ENCODE measurements at regions not wholly inside any gene's neighbourhood (a gene's known extent, or its start where the extent isn't known, plus 50 kb on each side); places are given as distances from the start of the nearest gene placed in this dataset.

DNA sequence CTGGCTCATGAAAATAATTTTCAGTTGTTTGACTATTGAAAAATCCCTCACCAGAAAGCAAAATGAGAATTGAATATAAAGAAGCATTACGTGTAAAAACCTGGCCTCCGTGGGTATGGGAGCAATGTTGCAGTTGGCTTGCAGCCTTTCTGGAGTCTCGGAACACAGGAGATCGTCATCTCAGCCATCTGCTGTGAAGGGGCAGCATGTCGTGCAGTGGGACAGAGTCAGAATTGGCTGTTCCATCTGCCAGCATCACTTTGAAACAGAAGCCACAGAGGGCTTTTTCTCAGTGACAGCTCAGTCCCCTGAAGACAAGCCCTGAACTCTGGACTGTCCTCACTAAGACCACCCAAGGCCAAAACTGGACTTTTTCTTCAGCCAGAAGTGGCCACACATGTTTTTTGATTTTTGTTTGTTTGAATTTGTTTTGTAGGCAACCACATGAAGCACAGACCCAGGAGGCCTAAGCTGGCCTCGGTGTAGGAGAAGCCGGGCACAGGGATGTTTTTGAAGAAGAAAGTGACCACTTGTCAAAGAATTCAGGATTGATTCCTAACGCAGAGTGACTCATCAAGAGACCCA lies 170.8 kb upstream of the DYRK2 start:
- H4K20me1 ChIP-seq (replicated peaks; ENCODE audit: control insufficient read depth, insufficient read depth, low read length), result no peaks in the 10 kb centered on the region
- ChIA-PET POLR2A (no interaction called here), CTCF (ENCODE audit: low intra/inter-chr PET ratio) (no interaction called here)
- no peaks in the 10 kb centered on the region for H3K36me3 ChIP-seq (ENCODE audit: control insufficient read depth, insufficient read depth, low read length)
- H3K9ac ChIP-seq (ENCODE audit: insufficient read depth in 1 of 2, low read depth in 2 of 2, low read length in 2 of 2), result no peak overlapping the region
- H3K27me3 ChIP-seq (ENCODE audit: control insufficient read depth in 2 of 2, insufficient read depth in 2 of 2, low read length in 2 of 2), result no peaks in the 10 kb centered on the region
- no peaks in the 10 kb centered on the region for H3K9me1 ChIP-seq (ENCODE audit: control insufficient read depth, insufficient read depth, low read length)
- no peaks in the 10 kb centered on the region for H3K79me2 ChIP-seq (ENCODE audit: control insufficient read depth, insufficient read depth, low read length)
- no peaks in the 10 kb centered on the region for H3K9me3 ChIP-seq (replicated peaks; ENCODE audit: control insufficient read depth, insufficient read depth, low read depth, low read length)
- in situ Hi-C loops (cut with MboI) (no loop called here), intact Hi-C loops (cut with micrococcal nuclease) (no loop called here)
- H3K27ac ChIP-seq (ENCODE audit: extremely low read depth, low read depth, low read length), result no peak overlapping the region
- H3K4me2 ChIP-seq (ENCODE audit: insufficient read depth, low read length), result no peak overlapping the region
- no peak overlapping the region for H3K4me3 ChIP-seq
- H3K4me1 ChIP-seq (replicated peaks in 1 of 2; ENCODE audit: control insufficient read depth in 2 of 2, insufficient read depth in 2 of 2, low read length in 2 of 2), result no peaks in the 10 kb centered on the region
- BruUV-seq (replicated peaks), result no TSS peak
- no peak overlapping the region for H2AFZ ChIP-seq (ENCODE audit: low read depth, low read length)
- DNase-seq (ENCODE audit: extremely low read depth in 1 of 4, low spot score in 3 of 4) (no peak), ATAC-seq (no peak), FAIRE-seq (no peak)
- WGBS (ENCODE audit: insufficient coverage, low coverage, missing lambda C conversion rate), result 5% methylated on average over 8 of the region's 8 CpGs
- TF ChIP-seq, protein P1, sequence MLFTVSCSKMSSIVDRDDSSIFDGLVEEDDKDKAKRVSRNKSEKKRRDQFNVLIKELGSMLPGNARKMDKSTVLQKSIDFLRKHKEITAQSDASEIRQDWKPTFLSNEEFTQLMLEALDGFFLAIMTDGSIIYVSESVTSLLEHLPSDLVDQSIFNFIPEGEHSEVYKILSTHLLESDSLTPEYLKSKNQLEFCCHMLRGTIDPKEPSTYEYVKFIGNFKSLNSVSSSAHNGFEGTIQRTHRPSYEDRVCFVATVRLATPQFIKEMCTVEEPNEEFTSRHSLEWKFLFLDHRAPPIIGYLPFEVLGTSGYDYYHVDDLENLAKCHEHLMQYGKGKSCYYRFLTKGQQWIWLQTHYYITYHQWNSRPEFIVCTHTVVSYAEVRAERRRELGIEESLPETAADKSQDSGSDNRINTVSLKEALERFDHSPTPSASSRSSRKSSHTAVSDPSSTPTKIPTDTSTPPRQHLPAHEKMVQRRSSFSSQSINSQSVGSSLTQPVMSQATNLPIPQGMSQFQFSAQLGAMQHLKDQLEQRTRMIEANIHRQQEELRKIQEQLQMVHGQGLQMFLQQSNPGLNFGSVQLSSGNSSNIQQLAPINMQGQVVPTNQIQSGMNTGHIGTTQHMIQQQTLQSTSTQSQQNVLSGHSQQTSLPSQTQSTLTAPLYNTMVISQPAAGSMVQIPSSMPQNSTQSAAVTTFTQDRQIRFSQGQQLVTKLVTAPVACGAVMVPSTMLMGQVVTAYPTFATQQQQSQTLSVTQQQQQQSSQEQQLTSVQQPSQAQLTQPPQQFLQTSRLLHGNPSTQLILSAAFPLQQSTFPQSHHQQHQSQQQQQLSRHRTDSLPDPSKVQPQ (CRISPR knock-in tag; IDR thresholded peaks at IDR 0.05; ENCODE audit: borderline replicate concordance), result no peak
- TF ChIP-seq CREM (IDR thresholded peaks at IDR 0.05; ENCODE audit: low read depth), result no peak
- no peak for TF ChIP-seq ZNF133 (CRISPR knock-in tag; IDR thresholded peaks at IDR 0.05)
- TF ChIP-seq RBBP5 (IDR thresholded peaks at IDR 0.05; ENCODE audit: borderline replicate concordance, insufficient read depth, low read length, poor library complexity, severe bottlenecking), result no peak
- TF ChIP-seq TAF15 (IDR thresholded peaks at IDR 0.05; ENCODE audit: low read depth, low read length), result no peak
- no peak for TF ChIP-seq ZNF41 (CRISPR knock-in tag; conservative IDR thresholded peaks at IDR 0.05)
- TF ChIP-seq, protein P2, sequence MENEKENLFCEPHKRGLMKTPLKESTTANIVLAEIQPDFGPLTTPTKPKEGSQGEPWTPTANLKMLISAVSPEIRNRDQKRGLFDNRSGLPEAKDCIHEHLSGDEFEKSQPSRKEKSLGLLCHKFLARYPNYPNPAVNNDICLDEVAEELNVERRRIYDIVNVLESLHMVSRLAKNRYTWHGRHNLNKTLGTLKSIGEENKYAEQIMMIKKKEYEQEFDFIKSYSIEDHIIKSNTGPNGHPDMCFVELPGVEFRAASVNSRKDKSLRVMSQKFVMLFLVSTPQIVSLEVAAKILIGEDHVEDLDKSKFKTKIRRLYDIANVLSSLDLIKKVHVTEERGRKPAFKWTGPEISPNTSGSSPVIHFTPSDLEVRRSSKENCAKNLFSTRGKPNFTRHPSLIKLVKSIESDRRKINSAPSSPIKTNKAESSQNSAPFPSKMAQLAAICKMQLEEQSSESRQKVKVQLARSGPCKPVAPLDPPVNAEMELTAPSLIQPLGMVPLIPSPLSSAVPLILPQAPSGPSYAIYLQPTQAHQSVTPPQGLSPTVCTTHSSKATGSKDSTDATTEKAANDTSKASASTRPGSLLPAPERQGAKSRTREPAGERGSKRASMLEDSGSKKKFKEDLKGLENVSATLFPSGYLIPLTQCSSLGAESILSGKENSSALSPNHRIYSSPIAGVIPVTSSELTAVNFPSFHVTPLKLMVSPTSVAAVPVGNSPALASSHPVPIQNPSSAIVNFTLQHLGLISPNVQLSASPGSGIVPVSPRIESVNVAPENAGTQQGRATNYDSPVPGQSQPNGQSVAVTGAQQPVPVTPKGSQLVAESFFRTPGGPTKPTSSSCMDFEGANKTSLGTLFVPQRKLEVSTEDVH (IDR thresholded peaks at IDR 0.05; ENCODE audit: low read depth, partially characterized antibody), result no peak
- no peak for TF ChIP-seq PTTG1 (tag; IDR thresholded peaks at IDR 0.05; ENCODE audit: low read depth)
- TF ChIP-seq NR2F6 (CRISPR knock-in tag; IDR thresholded peaks at IDR 0.05), result no peak
- no peak for TF ChIP-seq NFYB (IDR thresholded peaks at IDR 0.05; ENCODE audit: extremely low read depth, insufficient read length)
- TF ChIP-seq, protein P3, sequence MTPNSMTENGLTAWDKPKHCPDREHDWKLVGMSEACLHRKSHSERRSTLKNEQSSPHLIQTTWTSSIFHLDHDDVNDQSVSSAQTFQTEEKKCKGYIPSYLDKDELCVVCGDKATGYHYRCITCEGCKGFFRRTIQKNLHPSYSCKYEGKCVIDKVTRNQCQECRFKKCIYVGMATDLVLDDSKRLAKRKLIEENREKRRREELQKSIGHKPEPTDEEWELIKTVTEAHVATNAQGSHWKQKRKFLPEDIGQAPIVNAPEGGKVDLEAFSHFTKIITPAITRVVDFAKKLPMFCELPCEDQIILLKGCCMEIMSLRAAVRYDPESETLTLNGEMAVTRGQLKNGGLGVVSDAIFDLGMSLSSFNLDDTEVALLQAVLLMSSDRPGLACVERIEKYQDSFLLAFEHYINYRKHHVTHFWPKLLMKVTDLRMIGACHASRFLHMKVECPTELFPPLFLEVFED (CRISPR knock-in tag; conservative IDR thresholded peaks at IDR 0.05), result no peak
- no peak for TF ChIP-seq CBX2 (IDR thresholded peaks at IDR 0.05; ENCODE audit: insufficient read depth, low read length, poor library complexity, severe bottlenecking)
- no peak for TF ChIP-seq ELF2 (CRISPR knock-in tag; IDR thresholded peaks at IDR 0.05)
- no peak for TF ChIP-seq MIER1 (IDR thresholded peaks at IDR 0.05; ENCODE audit: low read depth)
- TF ChIP-seq FOXJ2 (tag; IDR thresholded peaks at IDR 0.05), result no peak

All from K562 (cell line).